GM21825 (cell line): ENCODE measurements at regions not wholly inside any gene's neighbourhood (a gene's known extent, or its start where the extent isn't known, plus 50 kb on each side); places are given as distances from the start of the nearest gene placed in this dataset.

Source experiments
- ATAC-seq: cut with Tn5 transposase; IDR thresholded peaks from one replicate; pipeline ENCODE4 v1.9.1; 2021; ENCODE audit warnings: mild to moderate bottlenecking, moderate library complexity; ENCODE audit not compliant: unreplicated experiment

- ATAC-seq: no peak
Observed at GRCh38 chr7:18401757-18402156, 93.8 kb upstream of the HDAC9 start.

- ATAC-seq: no peak
Observed at GRCh38 chr7:18402488-18403183, 92.9 kb upstream of the HDAC9 start.

GRCh38 chr7:18405726-18406125 lies 89.8 kb upstream of the HDAC9 start:
- ATAC-seq: no peak

GRCh38 chr7:18407385-18407784 lies 88.2 kb upstream of the HDAC9 start:
- ATAC-seq: no peak

- no peak for ATAC-seq
Observed at GRCh38 chr7:18408461-18408860, 87.1 kb upstream of the HDAC9 start.

GRCh38 chr7:18408868-18409267 lies 86.7 kb upstream of the HDAC9 start:
- ATAC-seq: no peak

- ATAC-seq: no peak
Observed at GRCh38 chr7:18413447-18413846, 82.1 kb upstream of the HDAC9 start.

GRCh38 chr7:18414885-18415284 lies 80.7 kb upstream of the HDAC9 start:
- ATAC-seq: no peak

GRCh38 chr7:18416988-18417387 lies 78.6 kb upstream of the HDAC9 start:
- no peak for ATAC-seq

- no peak for ATAC-seq
Observed at GRCh38 chr7:18419456-18419855, 76.1 kb upstream of the HDAC9 start.

- ATAC-seq: no peak
Observed at GRCh38 chr7:18420108-18420507, 75.4 kb upstream of the HDAC9 start.

GRCh38 chr7:18420748-18421147 lies 74.8 kb upstream of the HDAC9 start:
- no peak for ATAC-seq

GRCh38 chr7:18421297-18422002 lies 74.1 kb upstream of the HDAC9 start:
- no peak for ATAC-seq

- no peak for ATAC-seq
Observed at GRCh38 chr7:18425227-18425626, 70.3 kb upstream of the HDAC9 start.

GRCh38 chr7:18425838-18426445 lies 69.6 kb upstream of the HDAC9 start:
- no peak for ATAC-seq

- no peak for ATAC-seq
Observed at GRCh38 chr7:18426564-18427226, 68.9 kb upstream of the HDAC9 start.

GRCh38 chr7:18429547-18429946 lies 66.0 kb upstream of the HDAC9 start:
- no peak for ATAC-seq

GRCh38 chr7:18430810-18431209 lies 64.7 kb upstream of the HDAC9 start:
- no peak for ATAC-seq

GRCh38 chr7:18434171-18434570 lies 61.4 kb upstream of the HDAC9 start:
- ATAC-seq: no peak

- ATAC-seq: no peak
Observed at GRCh38 chr7:18437101-18437500, 58.4 kb upstream of the HDAC9 start.

GRCh38 chr7:18440934-18441333 lies 54.6 kb upstream of the HDAC9 start:
- no peak for ATAC-seq

GRCh38 chr7:18444826-18445225 lies 50.7 kb upstream of the HDAC9 start:
- ATAC-seq: no peak
